Sigmoid colon (tissue), 4 donors: ENCODE measurements at regions not wholly inside any gene's neighbourhood (a gene's known extent, or its start where the extent isn't known, plus 50 kb on each side); places are given as distances from the start of the nearest gene placed in this dataset.

Experiments used
- CTCF ChIP-seq, 4 experiments: fragments of 450-650 bp in 3 of 4; fragments of 200-600 bp in 1 of 4; IDR thresholded peaks; one replicate each; pipeline ENCODE4 v1.5.1; 2016 to 2019; ENCODE audit warnings: antibody characterized with exemption in 4 of 4, mild to moderate bottlenecking in 3 of 4, moderate library complexity in 2 of 4
- POLR2A ChIP-seq, 2 donors: fragments of 450-650 bp; IDR thresholded peaks; one replicate each; pipeline ENCODE4 v1.6.1; 2016; ENCODE audit warnings: antibody characterized with exemption in 2 of 2, mild to moderate bottlenecking in 2 of 2, moderate library complexity in 2 of 2
- POLR2AphosphoS5 ChIP-seq, 4 donors: sonication (generic); formaldehyde crosslinking; IDR thresholded peaks; one replicate each; pipeline ENCODE4 v1.6.1; 2017; ENCODE audit warnings: antibody characterized with exemption in 4 of 4

- TF ChIP-seq CTCF (IDR thresholded peaks at IDR 0.05): no peak
- TF ChIP-seq POLR2AphosphoS5 (IDR thresholded peaks at IDR 0.05): no peak
- TF ChIP-seq POLR2A (IDR thresholded peaks at IDR 0.05): no peak
These were observed 142.5 kb downstream of the SYF2 start for GRCh38 chr1:25089772-25090171.
